ENCODE measurements at regions not wholly inside any gene's neighbourhood (a gene's known extent, or its start where the extent isn't known, plus 50 kb on each side); places are given as distances from the start of the nearest gene placed in this dataset.
A peak's percentile ranks its signal among the peaks of the same experiment; 100 is the strongest.

DNA sequence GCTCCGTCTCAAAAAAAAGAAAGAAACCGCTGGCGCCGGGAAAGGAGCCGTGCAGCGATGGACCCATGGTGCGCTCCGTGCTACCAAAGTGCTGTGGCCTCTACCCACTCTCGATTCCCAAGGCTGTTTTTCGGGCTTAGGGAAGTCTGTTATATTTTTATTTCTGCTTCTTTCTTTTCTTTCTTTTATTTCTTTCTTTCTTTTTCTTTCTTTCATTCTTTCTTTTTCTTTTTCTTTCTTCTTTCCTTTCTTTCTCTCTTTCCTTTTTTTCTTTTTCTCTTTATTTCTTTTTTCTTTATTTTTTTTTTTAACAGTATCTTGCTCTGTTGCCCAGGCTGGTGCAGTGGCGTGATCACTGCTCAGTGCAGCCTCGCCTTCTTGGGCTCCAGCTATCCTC, 87.5 kb downstream of the ANXA2R start:
- peak overlapping the region; percentile 93 for H3K4me2 ChIP-seq (ENCODE audit: low read length)
- Mint-ChIP-seq H3K4me3 (ENCODE audit: unreplicated experiment) (no peak overlapping the region), H3K27ac (ENCODE audit: unreplicated experiment) (no peak overlapping the region), H3K36me3 (ENCODE audit: low read depth, unreplicated experiment) (peaks cover 4% of the 10 kb centered on the region), H3K4me1 (ENCODE audit: low read depth, unreplicated experiment) (no peaks in the 10 kb centered on the region), H3K9me3 (ENCODE audit: unreplicated experiment) (peaks cover 11% of the 10 kb centered on the region), H3K27me3 (ENCODE audit: low read depth, unreplicated experiment) (peaks cover 2% of the 10 kb centered on the region)
- DNase-seq (ENCODE audit: low read depth) = no peak
- H3K36me3 ChIP-seq (ENCODE audit: insufficient read depth, low read length) = no peaks in the 10 kb centered on the region
- TF ChIP-seq EZH2 (IDR thresholded peaks at IDR 0.05; ENCODE audit: insufficient read depth, low read length) = no peak
- TF ChIP-seq, protein P1, sequence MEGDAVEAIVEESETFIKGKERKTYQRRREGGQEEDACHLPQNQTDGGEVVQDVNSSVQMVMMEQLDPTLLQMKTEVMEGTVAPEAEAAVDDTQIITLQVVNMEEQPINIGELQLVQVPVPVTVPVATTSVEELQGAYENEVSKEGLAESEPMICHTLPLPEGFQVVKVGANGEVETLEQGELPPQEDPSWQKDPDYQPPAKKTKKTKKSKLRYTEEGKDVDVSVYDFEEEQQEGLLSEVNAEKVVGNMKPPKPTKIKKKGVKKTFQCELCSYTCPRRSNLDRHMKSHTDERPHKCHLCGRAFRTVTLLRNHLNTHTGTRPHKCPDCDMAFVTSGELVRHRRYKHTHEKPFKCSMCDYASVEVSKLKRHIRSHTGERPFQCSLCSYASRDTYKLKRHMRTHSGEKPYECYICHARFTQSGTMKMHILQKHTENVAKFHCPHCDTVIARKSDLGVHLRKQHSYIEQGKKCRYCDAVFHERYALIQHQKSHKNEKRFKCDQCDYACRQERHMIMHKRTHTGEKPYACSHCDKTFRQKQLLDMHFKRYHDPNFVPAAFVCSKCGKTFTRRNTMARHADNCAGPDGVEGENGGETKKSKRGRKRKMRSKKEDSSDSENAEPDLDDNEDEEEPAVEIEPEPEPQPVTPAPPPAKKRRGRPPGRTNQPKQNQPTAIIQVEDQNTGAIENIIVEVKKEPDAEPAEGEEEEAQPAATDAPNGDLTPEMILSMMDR (IDR thresholded peaks at IDR 0.05; ENCODE audit: insufficient read depth, low read depth, low read length) = no peak
- no peaks in the 10 kb centered on the region for H3K27me3 ChIP-seq (ENCODE audit: insufficient read depth, low read length)
- H3K9me3 ChIP-seq (ENCODE audit: insufficient read depth, low read depth, low read length) = peaks cover 16% of the 10 kb centered on the region
- no peak overlapping the region for H2AFZ ChIP-seq (ENCODE audit: low read depth, low read length)
- no peak for FAIRE-seq
- H4K20me1 ChIP-seq (ENCODE audit: insufficient read depth, low read length) = peaks cover 8% of the 10 kb centered on the region
- H3K4me1 ChIP-seq (ENCODE audit: insufficient read depth, low read length) = peaks cover 17% of the 10 kb centered on the region
- peak overlapping the region; percentile 85 for H3K9ac ChIP-seq (ENCODE audit: low read length)
- peaks cover 35% of the 10 kb centered on the region for H3K79me2 ChIP-seq (ENCODE audit: insufficient read depth, low read length)
- peak overlapping the region; percentile 95 for H3K27ac ChIP-seq (ENCODE audit: low read depth, low read length)
- peak overlapping the region; percentile 69 for H3K4me3 ChIP-seq (ENCODE audit: insufficient read depth, low read depth, low read length)

DNA sequence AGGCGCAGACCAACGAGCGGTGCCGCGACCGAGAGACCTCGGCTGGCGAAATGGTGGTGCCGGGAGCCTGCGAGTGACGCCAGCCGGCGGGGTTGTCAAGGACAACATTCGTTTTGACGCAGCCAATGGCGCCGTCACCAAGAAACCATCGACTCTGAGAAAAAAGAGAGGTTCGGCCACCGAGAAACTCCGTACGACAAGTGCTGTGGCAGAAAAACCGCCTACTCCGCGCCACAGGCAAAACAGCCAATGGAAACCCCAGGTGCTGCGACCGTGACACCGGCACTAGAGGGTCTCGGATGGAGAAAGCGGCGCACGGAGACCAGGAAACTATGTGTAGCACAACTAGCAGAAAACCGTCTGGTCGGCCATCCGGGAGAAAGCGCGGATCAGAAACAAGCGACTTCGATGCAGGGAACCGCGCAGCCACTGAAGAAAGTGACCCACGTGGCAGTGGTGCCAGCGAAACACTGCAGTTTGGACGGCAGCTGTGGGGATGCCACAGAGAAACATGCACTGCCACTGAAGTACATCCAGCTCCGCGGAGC, 88.8 kb downstream of the ANXA2R start:
- H4K20me1 ChIP-seq (ENCODE audit: insufficient read depth, low read length) = peaks cover 8% of the 10 kb centered on the region
- peaks cover 16% of the 10 kb centered on the region for H3K9me3 ChIP-seq (ENCODE audit: insufficient read depth, low read depth, low read length)
- peak overlapping the region; percentile 84 for H2AFZ ChIP-seq (ENCODE audit: low read depth, low read length)
- DNase-seq (ENCODE audit: low read depth) (peak; percentile 38), FAIRE-seq (no peak)
- H3K4me1 ChIP-seq (ENCODE audit: insufficient read depth, low read length) = peaks cover 17% of the 10 kb centered on the region
- peak overlapping the region; percentile 93 for H3K4me2 ChIP-seq (ENCODE audit: low read length)
- peak overlapping the region; percentile 85 for H3K9ac ChIP-seq (ENCODE audit: low read length)
- H3K27me3 ChIP-seq (ENCODE audit: insufficient read depth, low read length) = no peaks in the 10 kb centered on the region
- no peak overlapping the region for H3K4me3 Mint-ChIP-seq (ENCODE audit: unreplicated experiment)
- no peaks in the 10 kb centered on the region for H3K27me3 Mint-ChIP-seq (ENCODE audit: low read depth, unreplicated experiment)
- H3K36me3 Mint-ChIP-seq (ENCODE audit: low read depth, unreplicated experiment) = peaks cover 4% of the 10 kb centered on the region
- peaks cover 35% of the 10 kb centered on the region for H3K79me2 ChIP-seq (ENCODE audit: insufficient read depth, low read length)
- peak overlapping the region; percentile 69 for H3K4me3 ChIP-seq (ENCODE audit: insufficient read depth, low read depth, low read length)
- TF ChIP-seq, protein P1 (IDR thresholded peaks at IDR 0.05; ENCODE audit: insufficient read depth, low read depth, low read length) = no peak
- peak; percentile 43 for TF ChIP-seq EZH2 (IDR thresholded peaks at IDR 0.05; ENCODE audit: insufficient read depth, low read length)
- H3K9me3 Mint-ChIP-seq (ENCODE audit: unreplicated experiment) = peaks cover 11% of the 10 kb centered on the region
- no peaks in the 10 kb centered on the region for H3K36me3 ChIP-seq (ENCODE audit: insufficient read depth, low read length)
- peak overlapping the region; percentile 95 for H3K27ac ChIP-seq (ENCODE audit: low read depth, low read length)
- no peak overlapping the region for H3K27ac Mint-ChIP-seq (ENCODE audit: unreplicated experiment)
- no peaks in the 10 kb centered on the region for H3K4me1 Mint-ChIP-seq (ENCODE audit: low read depth, unreplicated experiment)
